ENCODE measurements at regions not wholly inside any gene's neighbourhood (a gene's known extent, or its start where the extent isn't known, plus 50 kb on each side); places are given as distances from the start of the nearest gene placed in this dataset.

DNA sequence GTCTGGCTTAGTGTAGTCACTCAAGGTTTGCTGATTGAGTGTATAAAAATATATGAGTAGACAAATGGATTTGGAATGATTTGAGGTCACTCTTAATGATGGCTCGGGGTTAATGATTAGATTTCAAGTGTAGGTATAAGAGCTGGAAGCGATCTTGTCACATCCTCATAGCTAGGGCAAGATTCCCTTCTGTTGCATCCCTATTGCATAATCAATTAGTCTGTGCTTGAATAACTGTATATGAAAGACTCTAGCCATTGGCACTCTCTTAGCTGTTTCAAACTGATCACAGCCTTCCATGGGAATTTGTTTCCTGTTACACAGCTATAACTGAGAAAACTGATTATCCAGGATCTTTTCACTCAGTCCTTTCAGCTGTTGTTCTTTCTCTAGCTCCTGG lies 811.6 kb downstream of the TLE4 start:
- no peak for DNase-seq (ENCODE audit: low read depth in 2 of 2)

DNA sequence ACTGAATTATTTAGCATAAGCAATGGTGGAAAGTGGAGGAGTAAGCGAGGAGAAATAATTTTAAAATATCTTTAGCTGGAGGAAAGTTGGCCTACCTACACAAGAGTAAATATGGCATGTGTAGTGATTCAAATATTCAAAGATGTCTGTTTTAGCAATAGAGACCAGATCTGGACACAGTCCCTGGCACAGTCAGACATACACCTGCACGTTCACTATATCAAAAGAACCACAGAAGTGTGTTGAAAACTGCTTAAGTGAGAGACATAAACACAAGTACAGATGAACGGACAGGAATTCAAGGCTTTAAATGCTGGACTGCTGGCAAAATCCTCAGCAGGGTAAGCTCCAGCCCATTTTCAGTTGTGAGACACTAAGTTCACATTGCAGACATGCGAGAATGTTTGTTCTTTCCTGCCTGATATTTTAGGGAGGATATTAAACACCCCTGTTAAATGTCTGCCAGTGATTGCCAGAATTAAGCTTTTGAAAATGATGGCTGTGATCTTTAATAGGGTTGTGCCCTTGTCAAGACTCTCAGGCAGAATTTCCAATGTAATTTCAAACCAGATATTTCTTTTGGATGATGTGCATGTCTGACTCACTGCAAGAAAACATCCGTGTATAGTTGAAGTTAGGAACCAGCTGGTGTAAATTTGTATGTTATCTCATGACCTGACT lies 810.6 kb downstream of the TLE4 start:
- no peak for DNase-seq (ENCODE audit: low read depth in 2 of 2)

DNA sequence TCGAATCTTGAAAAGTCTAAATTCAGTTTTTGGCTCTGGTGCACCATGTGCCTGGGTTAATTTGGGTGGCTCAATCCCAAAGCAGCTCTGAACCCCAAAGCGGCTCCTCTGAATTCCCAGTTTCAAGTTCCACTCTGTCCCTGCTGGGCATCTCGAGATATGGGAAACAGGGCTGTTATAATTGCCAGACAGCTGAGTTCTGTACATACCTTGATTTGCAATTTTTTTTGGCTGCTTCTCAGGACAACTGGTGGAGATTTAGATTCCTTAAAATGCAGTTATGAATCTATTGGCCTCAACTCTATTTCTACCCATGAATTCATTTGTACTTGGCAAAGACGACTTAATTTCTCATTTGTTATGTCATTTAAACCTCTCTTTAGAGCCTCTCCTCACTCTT lies 808.5 kb downstream of the TLE4 start:
- DNase-seq (ENCODE audit: low read depth in 2 of 2) = no peak

DNA sequence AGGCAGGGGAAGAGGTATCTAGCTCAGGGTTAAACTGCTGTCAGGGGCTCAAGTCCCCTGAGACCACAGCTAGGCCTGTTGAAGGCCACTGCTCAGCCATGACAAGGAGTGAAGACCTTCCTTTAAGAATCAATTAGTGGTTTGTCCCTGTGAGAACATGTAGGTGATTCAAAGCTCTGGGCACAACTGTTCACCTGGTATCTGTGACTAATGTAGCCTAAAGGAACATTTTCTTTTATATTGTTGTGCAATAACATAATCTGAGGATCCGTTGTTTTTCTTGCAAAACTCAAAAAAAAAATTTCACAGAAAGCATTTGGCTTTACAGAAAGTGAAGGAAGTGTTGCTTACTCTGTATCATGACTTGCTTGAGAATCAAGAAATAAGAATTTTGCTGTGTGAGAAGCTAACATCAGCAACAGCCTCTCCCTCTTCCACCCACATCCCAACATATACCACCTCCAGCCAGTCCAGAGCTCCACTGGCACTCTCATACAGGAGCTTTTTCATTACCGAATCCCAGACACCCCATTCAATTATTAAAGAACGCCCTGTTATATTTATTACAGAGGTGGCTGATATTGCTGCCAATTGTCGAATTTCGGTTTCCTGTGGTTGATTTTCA lies 807.0 kb downstream of the TLE4 start:
- no peak for DNase-seq (ENCODE audit: low read depth in 2 of 2)

DNA sequence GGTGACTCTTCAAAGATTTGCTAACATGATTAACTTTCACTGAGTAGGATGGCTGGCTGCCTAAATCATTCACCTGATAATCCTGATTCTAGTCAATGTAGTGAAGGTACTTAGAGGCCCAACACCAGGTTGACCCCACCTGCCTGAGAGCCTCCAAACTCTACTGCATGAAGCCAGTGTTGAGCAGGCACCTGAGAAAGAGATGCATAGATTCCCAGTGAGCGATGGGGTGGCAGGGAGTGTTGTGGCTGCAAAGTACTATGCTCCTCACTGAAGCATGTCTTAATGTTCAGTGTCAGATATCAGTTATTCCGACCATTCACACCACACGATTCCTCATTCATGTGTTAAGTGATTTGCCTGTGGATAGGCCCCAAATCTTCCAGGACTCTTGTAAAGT lies 804.4 kb downstream of the TLE4 start:
- DNase-seq (ENCODE audit: low read depth in 2 of 2) = no peak

DNA sequence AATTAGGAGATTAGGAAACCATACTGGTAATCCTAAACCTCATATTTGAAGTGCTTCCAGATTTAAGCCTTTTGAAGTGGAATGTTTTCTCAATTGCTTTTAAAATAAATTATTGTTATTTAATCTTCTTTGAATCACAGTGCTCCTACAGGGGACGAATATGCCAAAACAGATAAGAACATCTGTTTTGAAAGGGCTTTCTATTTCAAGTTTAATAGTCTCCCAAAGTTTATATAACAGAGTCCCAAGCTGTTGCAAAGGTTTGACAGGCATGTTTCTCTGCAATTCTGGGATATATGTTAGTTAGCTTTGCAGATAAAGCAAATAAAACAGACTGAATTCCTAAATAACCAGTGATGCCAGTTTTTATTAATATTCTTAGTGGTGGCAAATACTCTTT lies 803.7 kb downstream of the TLE4 start:
- no peak for DNase-seq (ENCODE audit: low read depth in 2 of 2)

DNA sequence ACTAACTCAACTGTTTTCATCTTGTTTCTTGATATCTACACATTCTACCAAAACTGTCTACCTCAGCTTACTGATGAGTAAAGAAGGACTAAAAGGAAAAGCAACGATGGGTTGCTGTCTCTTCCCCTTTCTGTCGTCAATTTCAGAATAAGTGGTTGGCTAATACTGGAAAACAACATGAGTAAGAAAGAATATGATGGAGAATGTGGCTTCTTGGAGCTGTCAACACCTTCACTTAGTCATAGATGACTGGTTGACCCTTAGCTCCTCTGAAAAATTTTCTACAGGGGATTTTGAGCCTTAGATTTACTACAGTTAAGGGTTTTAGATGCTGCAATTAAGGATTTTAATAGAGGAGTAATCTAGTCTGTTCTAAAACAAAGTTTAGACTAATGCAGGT lies 797.9 kb downstream of the TLE4 start:
- no peak for DNase-seq (ENCODE audit: low read depth in 2 of 2)

DNA sequence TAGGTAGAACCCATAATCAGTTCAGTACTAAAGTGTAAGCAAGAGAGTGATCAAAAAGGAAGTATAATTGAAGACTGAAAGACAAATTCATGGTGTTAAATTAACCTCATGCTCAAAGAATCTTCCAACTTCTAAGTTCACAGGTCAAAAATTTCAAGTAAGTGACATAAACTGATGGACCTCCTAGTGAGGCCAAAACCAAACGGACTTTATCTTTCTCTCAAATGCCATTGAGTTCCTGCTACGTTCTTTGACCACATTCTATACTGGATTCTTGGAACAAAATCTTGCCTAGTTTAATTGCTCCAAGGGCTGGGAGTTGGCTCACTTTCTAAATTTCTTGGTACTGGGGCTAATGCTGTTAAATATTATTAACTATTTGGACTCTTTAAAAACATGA lies 794.9 kb downstream of the TLE4 start:
- no peak for DNase-seq (ENCODE audit: low read depth in 2 of 2)

DNA sequence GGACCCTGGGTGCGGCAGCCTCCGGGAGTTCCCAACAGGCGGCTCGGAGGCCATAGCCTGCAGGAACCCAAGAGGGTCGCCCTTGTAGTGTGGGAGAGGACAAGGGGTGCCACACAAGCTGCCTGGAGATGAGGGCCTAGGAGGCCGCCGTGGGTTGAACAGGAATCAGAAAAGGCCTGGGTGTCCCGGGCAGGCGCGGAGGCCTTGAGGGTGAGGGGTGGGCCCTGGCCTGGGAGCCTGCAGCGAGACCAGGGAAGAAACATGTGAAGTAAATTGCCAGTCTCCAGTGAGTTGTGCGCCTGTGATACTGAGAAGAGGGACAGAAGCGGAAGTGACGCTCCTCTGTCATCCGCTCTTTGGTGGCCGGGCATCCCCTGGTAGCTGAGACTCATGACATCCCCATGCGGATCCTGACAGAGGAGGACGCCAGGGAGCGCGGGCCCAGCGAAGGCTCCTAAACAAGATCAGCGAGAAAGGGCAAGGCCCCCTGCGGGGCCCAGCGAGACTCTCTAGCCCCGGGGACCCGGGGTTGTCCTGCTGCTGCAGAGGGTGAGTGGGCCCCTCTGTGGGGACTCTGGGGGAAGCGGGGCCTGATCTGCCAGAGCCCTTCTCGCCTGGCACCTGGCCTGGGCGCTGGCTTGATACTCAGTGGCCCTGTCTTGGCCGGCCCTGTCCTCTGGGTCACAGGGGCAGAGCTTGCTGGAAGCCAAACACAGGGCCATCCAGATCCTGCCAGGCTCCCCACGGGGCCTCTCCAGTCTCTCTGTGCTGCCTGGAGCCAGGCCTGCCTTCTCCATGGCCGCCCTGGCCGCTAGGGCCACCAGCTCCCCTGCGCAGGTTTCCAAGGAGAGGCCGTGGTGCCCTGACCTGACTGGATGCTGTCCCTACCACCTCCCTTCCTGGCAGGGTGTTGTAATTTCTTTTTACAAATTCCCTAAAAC lies 788.4 kb downstream of the TLE4 start:
- DNase-seq (ENCODE audit: low read depth in 2 of 2) = no peak

DNA sequence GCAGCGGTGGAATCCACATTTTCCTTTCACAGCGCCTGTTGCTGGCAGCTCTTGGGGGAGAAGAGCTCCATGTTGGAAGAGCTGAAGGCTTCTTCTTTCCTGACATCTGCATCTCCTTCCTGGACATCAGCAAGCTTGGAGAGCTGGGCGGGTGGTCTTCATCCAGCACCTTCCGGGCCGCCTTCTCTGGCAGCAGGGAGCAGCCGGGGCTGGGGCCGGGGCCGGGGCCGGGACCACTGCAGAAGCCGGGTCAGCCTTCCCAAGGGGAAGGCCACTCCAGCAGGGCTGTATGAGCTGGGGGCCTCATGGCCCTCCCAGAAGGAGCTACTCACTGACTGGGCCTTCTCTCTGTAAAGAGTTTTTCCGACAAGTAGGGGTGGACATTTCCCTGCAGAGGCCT lies 787.5 kb downstream of the TLE4 start:
- no peak for DNase-seq (ENCODE audit: low read depth in 2 of 2)

DNA sequence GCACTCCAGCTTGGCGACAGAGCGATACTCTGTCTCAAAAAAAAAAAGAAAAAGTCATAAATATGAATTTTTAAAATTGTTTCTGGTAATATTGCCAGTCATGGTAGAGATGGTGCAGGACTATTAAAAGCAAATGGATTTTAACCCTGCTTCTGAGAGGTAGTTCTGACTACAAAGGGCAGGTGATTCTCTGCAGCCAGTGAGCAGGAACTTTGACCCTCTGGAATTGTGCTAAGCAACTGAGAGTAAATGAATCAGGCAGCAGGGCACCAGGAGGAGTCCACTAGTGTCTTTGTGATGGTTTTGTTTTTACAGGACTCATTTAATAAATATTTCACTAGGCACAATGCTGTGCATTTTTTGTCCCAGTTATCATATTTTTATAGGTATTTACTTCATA lies 781.2 kb downstream of the TLE4 start:
- no peak for DNase-seq (ENCODE audit: low read depth in 2 of 2)

DNA sequence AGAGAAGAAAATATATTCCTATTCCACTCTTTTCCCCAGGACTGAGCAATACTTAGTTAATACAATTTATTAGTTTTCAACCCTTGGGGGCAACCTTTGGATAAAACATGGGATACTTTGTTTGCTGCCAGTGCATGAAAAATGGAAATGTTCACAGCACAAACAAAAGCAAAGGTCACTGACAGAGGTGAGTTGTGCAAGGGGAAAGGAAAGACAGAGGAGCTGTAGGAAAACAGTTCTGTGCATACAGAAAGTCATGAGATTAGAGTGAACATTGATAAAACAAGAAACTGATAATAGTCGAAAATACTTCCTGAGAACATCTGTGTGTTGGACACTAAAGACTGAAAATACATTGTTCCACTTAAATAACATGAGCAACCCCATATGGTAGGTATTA lies 779.8 kb downstream of the TLE4 start:
- DNase-seq (ENCODE audit: low read depth in 2 of 2) = no peak

DNA sequence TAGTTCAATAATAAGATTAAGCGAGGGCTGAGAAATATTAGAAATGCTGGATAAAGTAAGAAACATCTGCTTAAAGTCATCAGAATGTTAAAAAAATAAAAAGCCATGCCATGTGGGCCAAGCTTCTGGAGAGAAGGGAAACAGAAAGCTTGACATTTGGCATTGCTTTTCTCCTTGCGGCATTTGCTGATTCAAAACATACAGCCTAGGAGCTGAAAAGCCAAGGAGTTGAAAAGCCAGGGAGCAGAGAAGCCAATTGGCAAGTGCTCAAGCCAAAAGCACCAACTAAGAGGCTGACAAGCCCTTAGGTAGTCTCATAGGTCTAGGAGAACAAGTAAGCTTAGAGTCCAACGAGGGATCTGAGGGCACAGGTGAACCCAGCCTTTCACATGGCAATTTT lies 754.3 kb downstream of the TLE4 start:
- DNase-seq (ENCODE audit: low read depth in 2 of 2) = no peak

DNA sequence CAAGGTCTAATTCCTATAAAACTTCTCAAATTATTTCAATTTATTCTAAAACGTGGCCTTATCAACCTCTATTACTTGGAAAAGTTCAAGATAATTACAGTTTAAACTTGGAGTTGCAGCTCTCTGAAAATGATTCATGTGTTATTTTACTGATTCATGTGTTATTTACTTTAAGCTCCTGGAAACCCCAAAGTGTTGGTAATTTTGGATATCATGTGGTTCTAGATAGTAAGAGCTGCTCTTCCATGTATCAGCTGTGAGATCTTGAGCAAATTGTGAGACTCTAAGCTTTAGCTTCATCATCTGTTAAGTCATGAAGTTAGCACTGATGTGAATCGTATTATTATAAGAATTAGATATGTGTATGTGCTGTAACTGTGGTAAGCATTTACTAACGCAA lies 749.2 kb downstream of the TLE4 start:
- no peak for DNase-seq (ENCODE audit: low read depth in 2 of 2)

DNA sequence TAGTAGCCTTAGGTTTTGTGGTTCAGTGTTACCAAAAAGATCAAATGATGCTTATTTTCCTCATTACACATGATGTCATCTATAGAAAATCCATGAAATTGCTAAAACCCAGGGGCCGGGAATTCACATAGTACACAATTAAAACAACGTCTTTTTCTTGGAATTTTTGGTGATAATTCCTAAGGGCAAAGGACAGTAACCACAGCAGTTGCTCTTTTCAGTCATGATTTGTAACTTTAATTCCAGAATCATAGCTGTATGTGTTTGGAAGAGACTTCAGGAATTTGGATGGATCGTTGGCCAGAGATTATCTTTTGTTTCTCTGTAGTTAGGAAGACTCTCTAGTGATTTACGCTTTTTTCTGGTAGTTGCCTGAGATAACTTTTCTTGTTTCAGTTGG lies 748.7 kb downstream of the TLE4 start:
- no peak for DNase-seq (ENCODE audit: low read depth in 2 of 2)

DNA sequence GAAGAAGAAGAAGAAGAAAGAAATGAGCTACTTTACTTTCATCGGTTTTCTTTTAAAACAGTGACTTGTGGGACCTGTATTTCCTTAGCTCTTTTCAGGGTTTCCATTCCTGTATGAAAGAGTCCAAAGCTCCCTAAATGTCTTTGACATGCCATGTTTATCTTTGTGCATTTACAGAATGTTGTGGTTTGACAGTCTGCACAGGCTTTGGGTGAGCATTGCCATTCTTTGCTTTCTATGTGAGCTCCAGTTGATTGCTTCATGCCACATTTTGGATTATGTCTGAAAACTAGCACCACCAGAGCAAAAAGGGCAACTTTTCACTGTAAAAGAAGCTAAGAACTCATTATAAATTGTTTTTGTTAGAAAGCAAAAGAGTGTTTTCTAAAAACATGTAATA lies 733.4 kb downstream of the TLE4 start:
- DNase-seq (ENCODE audit: low read depth in 2 of 2) = no peak

DNA sequence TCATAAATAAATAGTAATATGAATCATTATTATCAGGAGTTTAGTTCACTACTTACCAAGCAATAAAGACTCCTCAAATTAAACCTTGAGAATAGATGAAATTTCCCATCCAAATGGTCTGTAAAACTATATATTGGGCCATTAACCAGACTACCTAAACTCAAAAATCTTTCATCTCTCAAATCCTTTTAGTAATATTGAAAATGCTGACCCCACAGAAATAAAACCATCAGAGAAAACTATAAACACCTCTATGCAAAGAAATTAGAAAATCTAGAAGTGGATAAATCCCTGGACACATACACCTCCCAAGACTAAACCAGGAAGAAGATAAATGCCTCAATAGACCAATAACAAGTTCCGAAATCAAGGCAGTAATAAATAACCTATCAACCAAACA lies 723.2 kb downstream of the TLE4 start:
- DNase-seq (ENCODE audit: low read depth in 2 of 2) = no peak

DNA sequence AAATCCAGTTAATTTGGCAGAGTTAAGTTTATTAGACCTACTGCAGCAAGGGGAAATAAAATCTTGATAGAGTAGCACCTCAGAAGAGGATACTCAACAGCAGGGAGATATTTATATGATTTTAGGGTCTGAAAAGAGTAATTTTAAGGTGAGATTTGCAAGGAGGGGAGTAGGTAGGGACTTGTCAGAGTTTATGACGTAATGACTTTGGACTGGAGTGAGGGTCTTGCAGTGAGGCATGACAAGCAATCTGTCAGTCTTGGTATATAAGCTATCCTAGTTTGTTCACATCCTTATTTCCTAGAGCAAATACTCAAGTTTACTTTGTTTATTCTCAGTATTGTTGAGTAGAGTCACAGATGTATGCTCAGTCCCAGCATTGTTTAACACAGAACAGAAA lies 722.6 kb downstream of the TLE4 start:
- no peak for DNase-seq (ENCODE audit: low read depth in 2 of 2)

DNA sequence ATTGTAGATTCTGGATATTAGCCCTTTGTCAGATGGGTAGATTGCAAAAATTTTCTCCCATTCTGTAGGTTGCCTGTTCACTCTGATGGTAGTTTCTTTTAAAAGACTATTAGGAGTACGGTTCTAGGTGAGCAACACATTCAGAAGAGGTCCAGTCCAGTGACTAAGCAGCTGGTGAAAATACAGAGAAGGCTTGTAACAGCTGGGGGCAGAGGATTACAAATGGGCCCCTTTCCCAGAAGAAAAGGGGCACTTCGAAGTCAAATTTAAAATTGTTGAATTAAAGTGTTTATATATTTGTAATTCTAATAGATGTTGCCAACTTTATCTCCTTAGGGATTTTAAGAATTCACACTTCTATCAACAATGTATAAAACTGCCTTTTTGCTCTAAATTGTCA lies 720.5 kb downstream of the TLE4 start:
- no peak for DNase-seq (ENCODE audit: low read depth in 2 of 2)

DNA sequence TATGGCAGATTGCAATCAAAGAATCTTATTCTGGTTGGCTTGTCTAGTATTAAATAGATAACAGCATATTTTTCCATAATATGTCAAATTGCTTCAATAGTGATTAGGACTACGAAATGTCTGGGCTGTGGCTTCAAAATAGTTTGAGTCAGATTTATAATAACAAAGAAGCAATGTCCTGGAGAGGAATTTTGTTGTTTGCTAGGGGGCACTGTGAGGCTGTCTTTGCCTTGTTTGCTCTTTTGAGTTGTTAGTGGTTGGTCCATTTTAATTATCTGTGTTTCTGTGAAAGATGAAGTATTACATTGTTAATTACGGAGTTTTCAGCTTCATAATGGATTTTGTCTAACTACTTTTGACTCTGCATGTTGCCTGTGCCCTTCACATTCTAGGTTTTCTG lies 713.6 kb downstream of the TLE4 start:
- DNase-seq (ENCODE audit: low read depth in 2 of 2) = no peak

DNA sequence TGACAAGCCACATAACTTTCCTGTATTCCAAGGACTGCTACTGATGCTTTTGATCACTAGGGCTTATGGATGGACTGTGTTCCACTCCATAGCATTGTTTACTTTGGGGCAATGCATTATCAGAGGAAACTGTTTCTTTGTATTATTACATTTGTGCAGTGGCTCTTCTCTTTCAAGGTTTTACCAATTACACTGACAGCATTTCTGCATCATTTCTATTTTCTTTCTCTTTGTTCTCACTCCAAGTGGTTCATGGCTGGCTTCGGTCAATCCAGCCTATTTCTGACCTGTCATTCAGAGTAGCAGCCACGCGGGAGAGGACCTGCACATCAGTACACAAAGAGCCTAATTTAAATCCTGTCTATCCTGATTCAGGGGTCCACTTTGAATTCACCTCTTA lies 711.0 kb downstream of the TLE4 start:
- DNase-seq (ENCODE audit: low read depth in 2 of 2) = no peak

DNA sequence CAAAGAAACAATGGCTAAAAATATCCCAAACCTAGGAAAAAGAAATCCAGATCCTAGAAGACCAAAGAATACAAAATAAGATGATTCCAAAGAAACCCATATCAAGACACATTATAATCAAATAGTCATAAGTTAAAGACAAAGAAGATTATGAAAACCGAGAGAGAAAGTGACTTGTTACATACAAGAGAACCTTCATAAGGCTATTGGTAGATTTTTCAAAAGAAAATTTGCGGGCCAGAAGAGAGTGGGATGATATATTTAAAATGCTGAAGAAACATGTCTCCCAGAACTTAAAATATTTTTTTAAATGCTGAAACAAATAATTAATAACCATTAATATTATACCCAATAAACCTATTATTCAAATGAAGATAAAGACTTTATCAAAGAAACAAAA lies 687.3 kb downstream of the TLE4 start:
- DNase-seq (ENCODE audit: low read depth in 2 of 2) = no peak

DNA sequence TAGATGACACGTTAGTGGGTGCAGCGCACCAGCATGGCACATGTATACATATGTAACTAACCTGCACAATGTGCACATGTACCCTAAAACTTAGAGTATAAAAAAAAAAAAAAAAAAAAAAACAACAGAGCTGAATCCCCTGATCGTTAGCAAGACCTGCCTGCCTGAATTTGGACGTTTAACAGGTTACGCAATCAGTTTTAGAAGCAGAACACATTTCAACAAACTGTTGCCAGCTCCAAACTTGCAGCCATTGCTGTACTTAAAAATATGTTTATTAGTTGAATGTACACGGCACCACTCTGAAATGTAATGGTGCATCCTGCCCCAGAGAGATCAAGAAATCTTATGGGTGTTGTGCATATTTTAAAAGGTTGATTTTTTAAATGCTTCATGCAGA lies 680.0 kb downstream of the TLE4 start:
- no peak for DNase-seq (ENCODE audit: low read depth in 2 of 2)

Measured in stimulated activated CD4-positive, alpha-beta T cell treated with anti-CD3 and anti-CD28 coated beads, Interleukin-1b, Interleukin-23, amount 100 ng/mL, for 4 hours (primary cell).